Osteocyte (in vitro differentiated cells): ENCODE measurements at regions not wholly inside any gene's neighbourhood (a gene's known extent, or its start where the extent isn't known, plus 50 kb on each side); places are given as distances from the start of the nearest gene placed in this dataset.

Source experiments
- DNase-seq: peaks from one replicate; pipeline ENCODE4 v3.0.0; 2021; ENCODE audit warnings: mixed read lengths; ENCODE audit not compliant: unreplicated experiment; ENCODE audit errors: extremely low spot score
- H3K27ac Mint-ChIP-seq: one replicate; pipeline ENCODE4 v1.8.0; 2021; ENCODE audit warnings: mild to moderate bottlenecking, mixed read lengths; ENCODE audit not compliant: unreplicated experiment
- H3K27me3 Mint-ChIP-seq: one replicate; pipeline ENCODE4 v1.8.0; 2021; ENCODE audit warnings: mixed read lengths; ENCODE audit not compliant: unreplicated experiment
- H3K36me3 Mint-ChIP-seq: one replicate; pipeline ENCODE4 v1.8.0; 2021; ENCODE audit warnings: mixed read lengths; ENCODE audit not compliant: unreplicated experiment
- H3K4me1 Mint-ChIP-seq: one replicate; pipeline ENCODE4 v1.8.0; 2021; ENCODE audit warnings: mixed read lengths; ENCODE audit not compliant: unreplicated experiment
- H3K4me3 Mint-ChIP-seq: one replicate; pipeline ENCODE4 v1.8.0; 2021; ENCODE audit warnings: mild to moderate bottlenecking, moderate library complexity, mixed read lengths; ENCODE audit not compliant: unreplicated experiment
- H3K9me3 Mint-ChIP-seq: one replicate; pipeline ENCODE4 v1.8.0; 2021; ENCODE audit warnings: mixed read lengths; ENCODE audit not compliant: unreplicated experiment
- TF ChIP-seq, protein P1 (sequence below): fragments of 200-600 bp; sonication (generic); IDR thresholded peaks from 2 replicates; pipeline ENCODE4 v1.5.0; 2021; ENCODE audit warnings: antibody characterized with exemption, mild to moderate bottlenecking, moderate library complexity

DNA sequence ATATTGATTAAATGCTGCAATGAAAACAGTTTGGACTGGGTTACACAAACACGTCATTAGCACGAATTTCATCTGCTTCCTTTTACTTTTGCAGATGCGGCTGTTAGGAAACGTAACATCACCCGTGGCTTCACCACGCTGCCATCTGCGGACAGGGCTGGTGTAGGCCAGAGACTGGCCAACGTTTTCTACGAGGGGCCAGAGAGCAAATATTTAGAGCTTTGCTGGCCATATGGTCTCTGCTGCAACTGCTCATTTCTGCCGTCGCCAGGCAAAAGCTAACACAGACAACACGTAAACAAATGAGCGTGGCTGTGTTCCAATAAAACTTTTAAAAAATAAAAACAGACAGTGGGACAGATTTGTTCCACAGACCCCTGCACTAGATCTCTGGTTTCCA is 96.6 kb downstream of the ENGASE start:
- H3K4me1 Mint-ChIP-seq: no peaks in the 10 kb centered on the region
- TF ChIP-seq, protein P1, sequence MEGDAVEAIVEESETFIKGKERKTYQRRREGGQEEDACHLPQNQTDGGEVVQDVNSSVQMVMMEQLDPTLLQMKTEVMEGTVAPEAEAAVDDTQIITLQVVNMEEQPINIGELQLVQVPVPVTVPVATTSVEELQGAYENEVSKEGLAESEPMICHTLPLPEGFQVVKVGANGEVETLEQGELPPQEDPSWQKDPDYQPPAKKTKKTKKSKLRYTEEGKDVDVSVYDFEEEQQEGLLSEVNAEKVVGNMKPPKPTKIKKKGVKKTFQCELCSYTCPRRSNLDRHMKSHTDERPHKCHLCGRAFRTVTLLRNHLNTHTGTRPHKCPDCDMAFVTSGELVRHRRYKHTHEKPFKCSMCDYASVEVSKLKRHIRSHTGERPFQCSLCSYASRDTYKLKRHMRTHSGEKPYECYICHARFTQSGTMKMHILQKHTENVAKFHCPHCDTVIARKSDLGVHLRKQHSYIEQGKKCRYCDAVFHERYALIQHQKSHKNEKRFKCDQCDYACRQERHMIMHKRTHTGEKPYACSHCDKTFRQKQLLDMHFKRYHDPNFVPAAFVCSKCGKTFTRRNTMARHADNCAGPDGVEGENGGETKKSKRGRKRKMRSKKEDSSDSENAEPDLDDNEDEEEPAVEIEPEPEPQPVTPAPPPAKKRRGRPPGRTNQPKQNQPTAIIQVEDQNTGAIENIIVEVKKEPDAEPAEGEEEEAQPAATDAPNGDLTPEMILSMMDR: no peak
- no peak overlapping the region for H3K27ac Mint-ChIP-seq
- no peaks in the 10 kb centered on the region for H3K36me3 Mint-ChIP-seq
- H3K4me3 Mint-ChIP-seq: no peak overlapping the region
- DNase-seq: no peak
- H3K27me3 Mint-ChIP-seq: peaks cover 11% of the 10 kb centered on the region
- no peaks in the 10 kb centered on the region for H3K9me3 Mint-ChIP-seq

GRCh38 chr17:79169861-79170260 is 95.2 kb downstream of the ENGASE start:
- no peak overlapping the region for H3K27ac Mint-ChIP-seq

DNA sequence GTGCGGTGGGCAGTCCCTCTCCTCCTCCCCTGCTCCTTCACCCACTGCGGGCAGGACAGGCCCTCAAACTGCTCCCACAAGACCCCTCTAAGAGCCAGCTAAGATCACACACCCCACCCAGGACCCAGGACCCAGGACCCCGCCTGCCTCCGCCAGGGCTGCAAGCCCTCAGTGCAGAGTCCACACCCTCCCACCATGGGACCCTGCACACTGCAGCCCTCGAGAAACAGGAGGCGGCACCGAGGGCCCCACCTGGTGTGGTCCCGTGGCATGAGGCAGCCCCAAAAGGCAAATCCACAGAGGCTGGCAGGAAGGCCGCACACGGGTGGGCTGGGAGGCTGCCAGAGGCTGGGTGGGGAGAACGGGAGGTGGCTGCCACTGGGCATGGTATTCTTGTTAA is 94.7 kb downstream of the ENGASE start:
- TF ChIP-seq, protein P1: no peak
- H3K9me3 Mint-ChIP-seq: no peaks in the 10 kb centered on the region
- no peaks in the 10 kb centered on the region for H3K36me3 Mint-ChIP-seq
- H3K4me1 Mint-ChIP-seq: no peaks in the 10 kb centered on the region
- no peak overlapping the region for H3K4me3 Mint-ChIP-seq
- H3K27me3 Mint-ChIP-seq: peaks cover 11% of the 10 kb centered on the region
- DNase-seq: no peak
- H3K27ac Mint-ChIP-seq: no peak overlapping the region

More at GRCh38 chr17:79169861-79170260, 95.2 kb downstream of the ENGASE start:
- Mint-ChIP-seq H3K4me3 (no peak overlapping the region), H3K9me3 (no peaks in the 10 kb centered on the region), H3K27me3 (peaks cover 11% of the 10 kb centered on the region), H3K36me3 (no peaks in the 10 kb centered on the region), H3K4me1 (no peaks in the 10 kb centered on the region)
- DNase-seq: no peak
- TF ChIP-seq, protein P1: no peak

DNA sequence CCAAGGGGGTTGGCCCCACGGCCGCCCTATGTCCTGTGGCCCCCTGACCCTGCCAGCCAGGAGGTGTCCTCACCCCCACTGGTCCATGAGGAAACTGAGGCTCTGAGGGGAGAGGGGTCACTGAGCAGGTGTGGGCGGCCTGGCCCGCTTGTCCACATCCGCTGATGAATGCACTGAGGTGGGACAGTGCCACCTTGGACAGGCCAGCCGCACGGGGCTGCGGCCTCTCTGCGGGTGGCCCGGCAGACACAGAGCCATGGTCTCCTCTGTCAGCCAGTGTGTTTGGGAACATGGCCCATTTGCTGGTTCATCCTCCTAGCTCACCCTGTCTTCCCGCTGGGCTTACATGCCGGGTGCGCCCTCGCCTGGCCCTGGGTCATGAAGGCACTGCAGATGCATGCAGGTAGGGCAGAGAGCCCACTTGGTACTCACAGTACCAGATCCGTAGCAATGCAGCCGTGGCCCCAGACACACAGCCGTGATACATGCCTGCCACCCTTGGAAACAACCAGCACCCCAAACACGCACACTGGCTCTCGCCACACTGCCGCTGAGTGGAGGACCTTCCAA is 93.9 kb downstream of the ENGASE start:
- H3K4me1 Mint-ChIP-seq: no peaks in the 10 kb centered on the region
- no peak for DNase-seq
- TF ChIP-seq, protein P1: no peak
- no peaks in the 10 kb centered on the region for H3K9me3 Mint-ChIP-seq
- no peak overlapping the region for H3K27ac Mint-ChIP-seq
- no peak overlapping the region for H3K4me3 Mint-ChIP-seq
- H3K36me3 Mint-ChIP-seq: no peaks in the 10 kb centered on the region
- peaks cover 11% of the 10 kb centered on the region for H3K27me3 Mint-ChIP-seq

DNA sequence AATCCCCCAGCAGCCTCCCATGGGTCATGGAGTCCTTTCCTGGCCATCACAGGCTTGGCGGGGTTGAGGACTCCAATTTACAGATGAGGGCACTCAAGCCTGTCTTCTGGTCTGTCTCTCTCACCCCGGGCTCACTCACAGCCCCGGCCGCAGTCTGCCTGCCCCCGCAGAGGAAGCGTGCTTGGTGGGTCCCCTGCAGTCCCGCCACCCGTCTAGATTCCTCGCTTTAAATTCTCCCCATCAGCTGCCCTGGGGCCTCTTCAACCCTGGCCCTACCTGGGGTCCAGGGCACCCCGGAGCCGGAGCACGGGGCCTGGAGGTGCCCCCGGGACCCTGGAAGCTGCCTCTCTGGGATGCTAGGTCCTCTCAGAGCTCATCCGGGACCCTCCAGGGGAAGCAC is 92.9 kb downstream of the ENGASE start:
- H3K9me3 Mint-ChIP-seq: no peaks in the 10 kb centered on the region
- H3K36me3 Mint-ChIP-seq: no peaks in the 10 kb centered on the region
- TF ChIP-seq, protein P1: no peak
- H3K27me3 Mint-ChIP-seq: peaks cover 8% of the 10 kb centered on the region
- H3K4me1 Mint-ChIP-seq: no peaks in the 10 kb centered on the region
- DNase-seq: no peak
- H3K27ac Mint-ChIP-seq: no peak overlapping the region
- H3K4me3 Mint-ChIP-seq: no peak overlapping the region
